Liver (tissue), 3 donors: ENCODE measurements at regions not wholly inside any gene's neighbourhood (a gene's known extent, or its start where the extent isn't known, plus 50 kb on each side); places are given as distances from the start of the nearest gene placed in this dataset.

ENCODE experiments used
- EGR1 ChIP-seq, 2 donors: IDR thresholded peaks; 2 replicates each; pipeline ENCODE4 v1.6.1; 2016 to 2018; ENCODE audit warnings: antibody characterized with exemption in 2 of 2, low read depth in 2 of 2
- GABPA ChIP-seq, 2 donors: IDR thresholded peaks in 1 of 2; conservative IDR thresholded peaks in 1 of 2; 2 replicates each; pipeline ENCODE4 v1.6.1; 2016; ENCODE audit warnings: antibody characterized with exemption in 2 of 2, mild to moderate bottlenecking in 1 of 2, moderate library complexity in 1 of 2
- JUND ChIP-seq, 2 donors: IDR thresholded peaks; 2 replicates each; pipeline ENCODE4 v1.6.1; 2016; ENCODE audit warnings: antibody characterized with exemption in 2 of 2
- NR2F2 ChIP-seq: IDR thresholded peaks from 2 replicates; pipeline ENCODE4 v1.6.1; 2016; ENCODE audit warnings: antibody characterized with exemption
- RAD21 ChIP-seq, 2 donors: IDR thresholded peaks; 2 replicates each; pipeline ENCODE4 v1.6.1; 2016; ENCODE audit warnings: antibody characterized with exemption in 2 of 2, mild to moderate bottlenecking in 2 of 2
- REST ChIP-seq: IDR thresholded peaks from 2 replicates; pipeline ENCODE4 v1.6.1; 2016; ENCODE audit warnings: antibody characterized with exemption, mild to moderate bottlenecking
- RXRA ChIP-seq, 2 donors: IDR thresholded peaks; 2 replicates each; pipeline ENCODE4 v1.6.1; 2017 to 2018; ENCODE audit warnings: antibody characterized with exemption in 2 of 2, mild to moderate bottlenecking in 1 of 2
- TF ChIP-seq, protein P1 (sequence below): fragments of 150-350 bp; IDR thresholded peaks from 2 replicates; pipeline ENCODE4 v1.5.1; 2017; ENCODE audit warnings: improper control_type of control experiment, low read depth, low read length; ENCODE audit not compliant: missing input control
- TF ChIP-seq, protein P2 (sequence below): IDR thresholded peaks from 2 replicates; pipeline ENCODE4 v1.6.1; 2016; ENCODE audit warnings: antibody characterized with exemption
- TF ChIP-seq, protein P3 (sequence below): IDR thresholded peaks from 2 replicates; pipeline ENCODE4 v1.6.1; 2016; ENCODE audit warnings: antibody characterized with exemption
- donor health status: healthy.
- donor health status: healthy.

GRCh38 chr21:27082431-27083010 lies 115.6 kb upstream of the ADAMTS5 start:
- TF ChIP-seq, protein P1, sequence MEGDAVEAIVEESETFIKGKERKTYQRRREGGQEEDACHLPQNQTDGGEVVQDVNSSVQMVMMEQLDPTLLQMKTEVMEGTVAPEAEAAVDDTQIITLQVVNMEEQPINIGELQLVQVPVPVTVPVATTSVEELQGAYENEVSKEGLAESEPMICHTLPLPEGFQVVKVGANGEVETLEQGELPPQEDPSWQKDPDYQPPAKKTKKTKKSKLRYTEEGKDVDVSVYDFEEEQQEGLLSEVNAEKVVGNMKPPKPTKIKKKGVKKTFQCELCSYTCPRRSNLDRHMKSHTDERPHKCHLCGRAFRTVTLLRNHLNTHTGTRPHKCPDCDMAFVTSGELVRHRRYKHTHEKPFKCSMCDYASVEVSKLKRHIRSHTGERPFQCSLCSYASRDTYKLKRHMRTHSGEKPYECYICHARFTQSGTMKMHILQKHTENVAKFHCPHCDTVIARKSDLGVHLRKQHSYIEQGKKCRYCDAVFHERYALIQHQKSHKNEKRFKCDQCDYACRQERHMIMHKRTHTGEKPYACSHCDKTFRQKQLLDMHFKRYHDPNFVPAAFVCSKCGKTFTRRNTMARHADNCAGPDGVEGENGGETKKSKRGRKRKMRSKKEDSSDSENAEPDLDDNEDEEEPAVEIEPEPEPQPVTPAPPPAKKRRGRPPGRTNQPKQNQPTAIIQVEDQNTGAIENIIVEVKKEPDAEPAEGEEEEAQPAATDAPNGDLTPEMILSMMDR, result no peak
- no peak for TF ChIP-seq GABPA (IDR thresholded peaks at IDR 0.05 in 1 of 2, conservative IDR thresholded peaks at IDR 0.05 in 1 of 2)
- TF ChIP-seq REST, result no peak
- TF ChIP-seq NR2F2, result no peak
- TF ChIP-seq, protein P2, sequence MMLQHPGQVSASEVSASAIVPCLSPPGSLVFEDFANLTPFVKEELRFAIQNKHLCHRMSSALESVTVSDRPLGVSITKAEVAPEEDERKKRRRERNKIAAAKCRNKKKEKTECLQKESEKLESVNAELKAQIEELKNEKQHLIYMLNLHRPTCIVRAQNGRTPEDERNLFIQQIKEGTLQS, result no peak
- no peak for TF ChIP-seq RXRA (IDR thresholded peaks at IDR 0.05)
- no peak for TF ChIP-seq JUND (IDR thresholded peaks at IDR 0.05)
- TF ChIP-seq, protein P3, sequence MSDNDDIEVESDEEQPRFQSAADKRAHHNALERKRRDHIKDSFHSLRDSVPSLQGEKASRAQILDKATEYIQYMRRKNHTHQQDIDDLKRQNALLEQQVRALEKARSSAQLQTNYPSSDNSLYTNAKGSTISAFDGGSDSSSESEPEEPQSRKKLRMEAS, result no peak
- TF ChIP-seq RAD21 (IDR thresholded peaks at IDR 0.05), result no peak
- TF ChIP-seq EGR1 (IDR thresholded peaks at IDR 0.05; ENCODE audit: low read depth in 2 of 2), result no peak
